ENCODE measurements at regions not wholly inside any gene's neighbourhood (a gene's known extent, or its start where the extent isn't known, plus 50 kb on each side); places are given as distances from the start of the nearest gene placed in this dataset.

DNA sequence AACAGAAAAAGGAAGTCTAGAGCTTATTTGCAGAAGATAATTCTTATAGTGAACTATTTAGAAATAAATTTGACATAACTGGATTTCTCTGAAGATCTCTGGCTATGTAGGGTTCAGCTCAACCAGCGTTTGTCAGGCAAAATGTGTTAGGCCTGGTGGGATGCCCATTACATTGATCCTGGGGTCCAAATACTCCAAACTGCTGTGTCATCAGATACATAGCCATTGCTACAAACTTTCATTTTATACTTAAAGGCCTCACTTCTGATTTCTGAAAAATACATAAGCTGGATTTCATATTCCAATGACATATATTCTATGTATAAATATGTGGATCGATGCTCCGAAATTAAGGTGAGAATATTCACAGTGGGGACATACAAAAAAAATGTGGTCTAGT is 1958.9 kb upstream of the TENM3 start:
- no peak for TF ChIP-seq POLR2A (IDR thresholded peaks at IDR 0.05)
- TF ChIP-seq, protein P1, sequence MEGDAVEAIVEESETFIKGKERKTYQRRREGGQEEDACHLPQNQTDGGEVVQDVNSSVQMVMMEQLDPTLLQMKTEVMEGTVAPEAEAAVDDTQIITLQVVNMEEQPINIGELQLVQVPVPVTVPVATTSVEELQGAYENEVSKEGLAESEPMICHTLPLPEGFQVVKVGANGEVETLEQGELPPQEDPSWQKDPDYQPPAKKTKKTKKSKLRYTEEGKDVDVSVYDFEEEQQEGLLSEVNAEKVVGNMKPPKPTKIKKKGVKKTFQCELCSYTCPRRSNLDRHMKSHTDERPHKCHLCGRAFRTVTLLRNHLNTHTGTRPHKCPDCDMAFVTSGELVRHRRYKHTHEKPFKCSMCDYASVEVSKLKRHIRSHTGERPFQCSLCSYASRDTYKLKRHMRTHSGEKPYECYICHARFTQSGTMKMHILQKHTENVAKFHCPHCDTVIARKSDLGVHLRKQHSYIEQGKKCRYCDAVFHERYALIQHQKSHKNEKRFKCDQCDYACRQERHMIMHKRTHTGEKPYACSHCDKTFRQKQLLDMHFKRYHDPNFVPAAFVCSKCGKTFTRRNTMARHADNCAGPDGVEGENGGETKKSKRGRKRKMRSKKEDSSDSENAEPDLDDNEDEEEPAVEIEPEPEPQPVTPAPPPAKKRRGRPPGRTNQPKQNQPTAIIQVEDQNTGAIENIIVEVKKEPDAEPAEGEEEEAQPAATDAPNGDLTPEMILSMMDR (IDR thresholded peaks at IDR 0.05) = no peak
